Ovary (tissue), 7 donors: ENCODE measurements at regions not wholly inside any gene's neighbourhood (a gene's known extent, or its start where the extent isn't known, plus 50 kb on each side); places are given as distances from the start of the nearest gene placed in this dataset.

Experiments used
- DNase-seq, 5 donors: peaks; one replicate each; pipeline ENCODE4 v3.0.0-alpha.2; 2019 to 2020
- H3K27ac ChIP-seq, 2 donors: fragments of 200-600 bp; one replicate each; pipeline versions ENCODE4 v1.5.1 to v1.8.0; 2019 to 2022
- H3K27me3 ChIP-seq: fragments of 200-600 bp; one replicate; pipeline ENCODE4 v1.8.0; 2022
- H3K36me3 ChIP-seq: fragments of 200-600 bp; sonication (generic); one replicate; pipeline ENCODE4 v1.5.1; 2019
- H3K4me1 ChIP-seq: one replicate; pipeline ENCODE4 v1.8.1; 2013; ENCODE audit warnings: mild to moderate bottlenecking, moderate library complexity; ENCODE audit not compliant: insufficient read depth
- H3K4me3 ChIP-seq: fragments of 200-600 bp; sonication (generic); one replicate; pipeline ENCODE4 v1.5.1; 2017
- H3K9me3 ChIP-seq, 2 donors: fragments of 200-600 bp in 1 of 2; sonication (generic) in 1 of 2; one replicate each; pipeline versions ENCODE4 v1.5.1 to v1.8.1; 2013 to 2019; ENCODE audit warnings: mild to moderate bottlenecking in 1 of 2, moderate library complexity in 1 of 2
- EP300 ChIP-seq: sonication (generic); formaldehyde crosslinking; IDR thresholded peaks from one replicate; pipeline ENCODE4 v1.6.1; 2017; ENCODE audit warnings: antibody characterized with exemption
- POLR2A ChIP-seq: fragments of 450-650 bp; IDR thresholded peaks from one replicate; pipeline ENCODE4 v1.6.1; 2017; ENCODE audit warnings: antibody characterized with exemption, mild to moderate bottlenecking, moderate library complexity
- WGBS, 3 donors: extraction: QIAGEN DNeasy Blood & Tissue Kit in 1 of 3; methylation state at CpG; one replicate each; pipeline versions ENCODE4 v1.1.5 to v1.1.7; 2013 to 2017; 5-methylcytosine and 5-hydroxymethylcytosine counted together
- intact Hi-C, 4 donors: fragments of 100-400 bp; cut with DNase I; formaldehyde crosslinking; loops; one replicate each; pipeline versions ENCODE4 v1.11.0 to v1.15.1; 2022 to 2023
- TF ChIP-seq, protein P1 (sequence below), 3 donors: fragments of 450-650 bp in 2 of 3; fragments of 200-600 bp in 1 of 3; IDR thresholded peaks; one replicate each; pipeline versions ENCODE4 v1.5.1 to v1.8.0; 2016 to 2022; ENCODE audit warnings: antibody characterized with exemption in 3 of 3, mild to moderate bottlenecking in 1 of 3
- donor health status: DM: no; HTN: no; CAD: no; lungs with moderate emphysema.
- donor health status: DM: no; HTN: no; CAD: no.
- donor health status: Bipolar disorder and iron deficiency.
- donor health status: DM: no; HTN: no; CAD: no.
- donor health status: DM: yes; HTN: yes; CAD: no.

DNA sequence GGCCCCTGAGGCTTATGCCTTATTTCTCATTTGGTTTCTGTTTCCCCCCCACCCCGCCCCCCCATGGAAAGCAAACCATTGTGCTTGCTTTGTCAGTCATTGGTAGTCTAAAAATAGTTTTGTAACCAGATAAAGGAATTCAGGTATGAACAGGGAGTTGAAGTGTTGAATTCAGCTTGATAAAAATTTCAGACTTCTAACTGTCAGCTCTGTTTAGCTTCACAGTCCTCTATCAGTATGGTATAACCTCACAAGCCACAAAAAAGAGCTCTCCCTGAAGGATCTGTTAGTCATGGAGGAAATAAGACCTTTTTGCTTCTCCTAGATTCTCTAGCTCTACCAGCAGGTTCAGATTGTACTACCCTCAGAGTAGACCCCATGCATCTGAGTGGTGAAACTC, 378.1 kb downstream of the TMEM38B start:
- intact Hi-C loops: no loop called here

DNA sequence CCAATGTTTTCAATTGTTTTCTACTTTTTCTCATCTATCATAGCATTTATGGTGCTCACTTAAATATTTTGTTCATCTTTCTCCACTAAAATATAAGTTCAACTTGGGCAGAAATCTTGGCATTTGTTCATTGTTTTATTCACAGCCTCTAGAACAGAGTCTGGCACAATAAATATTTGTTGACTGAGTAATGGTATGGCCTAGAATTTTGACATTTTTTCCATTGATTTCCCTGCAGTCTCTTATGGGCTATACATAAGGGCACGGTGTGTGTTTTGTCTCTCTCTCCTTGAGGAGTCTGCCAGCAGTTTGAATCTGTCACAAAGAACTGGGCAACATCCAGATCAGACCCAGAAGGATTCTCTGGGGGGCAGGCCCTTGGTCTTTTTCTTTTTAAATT, 379.7 kb downstream of the TMEM38B start:
- Histone ChIP-seq H3K27me3 (no peaks in the 10 kb centered on the region), H3K4me1 (no peaks in the 10 kb centered on the region), H3K9me3 (no peaks in the 10 kb centered on the region), H3K27ac (no peak overlapping the region), H3K4me3 (no peak overlapping the region), H3K36me3 (no peaks in the 10 kb centered on the region)
- intact Hi-C loops: no loop called here
- no peak for DNase-seq
- TF ChIP-seq POLR2A (no peak), EP300 (no peak)
- TF ChIP-seq, protein P1, sequence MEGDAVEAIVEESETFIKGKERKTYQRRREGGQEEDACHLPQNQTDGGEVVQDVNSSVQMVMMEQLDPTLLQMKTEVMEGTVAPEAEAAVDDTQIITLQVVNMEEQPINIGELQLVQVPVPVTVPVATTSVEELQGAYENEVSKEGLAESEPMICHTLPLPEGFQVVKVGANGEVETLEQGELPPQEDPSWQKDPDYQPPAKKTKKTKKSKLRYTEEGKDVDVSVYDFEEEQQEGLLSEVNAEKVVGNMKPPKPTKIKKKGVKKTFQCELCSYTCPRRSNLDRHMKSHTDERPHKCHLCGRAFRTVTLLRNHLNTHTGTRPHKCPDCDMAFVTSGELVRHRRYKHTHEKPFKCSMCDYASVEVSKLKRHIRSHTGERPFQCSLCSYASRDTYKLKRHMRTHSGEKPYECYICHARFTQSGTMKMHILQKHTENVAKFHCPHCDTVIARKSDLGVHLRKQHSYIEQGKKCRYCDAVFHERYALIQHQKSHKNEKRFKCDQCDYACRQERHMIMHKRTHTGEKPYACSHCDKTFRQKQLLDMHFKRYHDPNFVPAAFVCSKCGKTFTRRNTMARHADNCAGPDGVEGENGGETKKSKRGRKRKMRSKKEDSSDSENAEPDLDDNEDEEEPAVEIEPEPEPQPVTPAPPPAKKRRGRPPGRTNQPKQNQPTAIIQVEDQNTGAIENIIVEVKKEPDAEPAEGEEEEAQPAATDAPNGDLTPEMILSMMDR (IDR thresholded peaks at IDR 0.05): no peak
- WGBS, 3 donors: 67 to 88% (median 76%) methylated on average over 1 of the region's 1 CpG

More for the DNA sequence above, 378.1 kb downstream of the TMEM38B start:
- H3K27ac ChIP-seq: no peak overlapping the region
- TF ChIP-seq POLR2A (no peak), EP300 (no peak)
- TF ChIP-seq, protein P1 (IDR thresholded peaks at IDR 0.05): no peak
- H3K36me3 ChIP-seq: no peaks in the 10 kb centered on the region
- no peak overlapping the region for H3K4me3 ChIP-seq
- WGBS, 3 donors: 41 to 73% (median 47%) methylated on average over 1 of the region's 1 CpG
- H3K27me3 ChIP-seq: no peaks in the 10 kb centered on the region
- DNase-seq: no peak
- H3K4me1 ChIP-seq: no peaks in the 10 kb centered on the region
- H3K9me3 ChIP-seq: no peaks in the 10 kb centered on the region

DNA sequence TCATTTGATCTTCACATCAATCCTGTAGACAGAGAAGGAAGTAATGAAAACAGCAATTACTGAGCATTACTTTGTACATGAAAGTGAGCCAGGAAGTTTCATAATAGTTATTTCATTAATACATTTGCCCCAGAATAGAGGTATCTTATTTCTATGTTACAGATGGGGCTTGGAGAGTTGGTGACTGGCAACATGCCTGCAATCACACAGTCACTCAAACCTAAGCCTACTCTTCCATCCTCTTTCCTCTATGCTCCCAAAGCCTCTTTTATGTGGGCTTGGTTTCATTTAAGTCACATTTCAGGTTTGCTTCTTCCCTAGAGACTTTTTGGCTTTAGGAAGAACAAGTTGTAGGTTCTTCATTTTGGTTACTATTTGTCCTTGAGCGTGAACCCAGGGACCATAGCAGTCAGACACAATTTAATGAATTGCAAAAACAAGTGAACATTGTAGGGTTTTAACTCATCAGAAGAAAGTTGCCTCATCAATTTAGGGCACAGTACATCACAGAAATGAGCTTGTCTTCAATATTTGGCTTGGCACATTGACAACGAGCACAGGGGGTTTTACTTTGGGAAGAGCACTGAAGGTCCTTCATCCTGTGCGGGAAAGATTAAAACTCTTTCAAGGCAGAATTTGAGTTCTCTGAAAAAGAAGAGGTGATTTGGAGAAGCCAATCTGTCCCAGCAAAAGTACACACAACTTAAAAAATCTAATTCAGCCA, 381.1 kb downstream of the TMEM38B start:
- Histone ChIP-seq H3K9me3 (no peaks in the 10 kb centered on the region), H3K27ac (no peak overlapping the region), H3K4me3 (no peak overlapping the region), H3K27me3 (no peaks in the 10 kb centered on the region), H3K36me3 (no peaks in the 10 kb centered on the region), H3K4me1 (no peaks in the 10 kb centered on the region)
- DNase-seq: no peak
- TF ChIP-seq EP300: no peak
- TF ChIP-seq, protein P1 (IDR thresholded peaks at IDR 0.05): no peak
- TF ChIP-seq POLR2A: no peak
- intact Hi-C loops: no loop called here
- 54 to 61% (median 55%) methylated on average over 3 of the region's 3 CpGs for WGBS, 3 donors

DNA sequence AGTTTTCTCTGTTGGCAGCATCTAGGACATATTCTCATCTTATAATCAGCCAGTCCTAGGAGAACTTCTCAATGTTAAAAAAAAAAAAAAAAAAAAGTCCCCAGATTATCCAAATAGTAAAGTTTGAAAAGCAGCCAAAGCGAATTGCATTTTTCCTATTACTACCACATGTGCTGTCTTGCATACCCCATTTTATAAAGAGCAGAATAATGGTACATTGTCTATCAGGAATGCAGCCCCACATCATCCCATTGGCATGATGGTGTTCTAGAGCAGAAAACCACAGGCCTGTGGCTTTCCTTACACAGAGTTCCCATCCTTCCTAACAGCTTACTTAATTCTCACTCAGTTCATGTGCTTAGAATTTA, 381.6 kb downstream of the TMEM38B start:
- intact Hi-C loops: no loop called here
- TF ChIP-seq, protein P1 (IDR thresholded peaks at IDR 0.05): no peak
- no peak for TF ChIP-seq EP300
- TF ChIP-seq POLR2A: no peak
- Histone ChIP-seq H3K36me3 (no peaks in the 10 kb centered on the region), H3K9me3 (no peaks in the 10 kb centered on the region), H3K4me1 (no peaks in the 10 kb centered on the region), H3K4me3 (no peak overlapping the region), H3K27ac (no peak overlapping the region), H3K27me3 (no peaks in the 10 kb centered on the region)
- no peak for DNase-seq
- 67 to 80% (median 70%) methylated on average over 1 of the region's 1 CpG for WGBS, 3 donors
